PFSK-1 (cell line): ENCODE measurements at regions not wholly inside any gene's neighbourhood (a gene's known extent, or its start where the extent isn't known, plus 50 kb on each side); places are given as distances from the start of the nearest gene placed in this dataset.

Experiments
- FOXP2 ChIP-seq: optimal IDR thresholded peaks from 2 replicates; pipeline ENCODE3; 2011; ENCODE audit warnings: borderline replicate concordance, control low read depth, inconsistent platforms; ENCODE audit not compliant: insufficient read depth; ENCODE audit errors: extremely low read length, extremely low read depth
- POLR2AphosphoS5 ChIP-seq: IDR thresholded peaks from 2 replicates; pipeline ENCODE4 v1.6.1; 2012; ENCODE audit warnings: low read depth, mild to moderate bottlenecking, control low read depth, low read length, moderate library complexity
- SIN3A ChIP-seq: IDR thresholded peaks from 2 replicates; pipeline ENCODE4 v1.6.1; 2012; ENCODE audit warnings: mild to moderate bottlenecking, low read length, moderate library complexity, borderline replicate concordance; ENCODE audit not compliant: insufficient read depth
- TAF1 ChIP-seq: IDR thresholded peaks from 2 replicates; pipeline ENCODE4 v1.6.1; 2012; ENCODE audit warnings: low read length, control low read depth, borderline replicate concordance; ENCODE audit not compliant: insufficient read depth
- TF ChIP-seq, protein P1 (sequence below), 2 experiments: IDR thresholded peaks; 2 replicates each; pipeline versions ENCODE4 v1.6.1 to v1.8.0; 2011 to 2012; ENCODE audit warnings: low read depth in 2 of 2, low read length in 2 of 2, control low read depth in 1 of 2, inconsistent platforms in 1 of 2, mild to moderate bottlenecking in 1 of 2, moderate library complexity in 1 of 2; ENCODE audit not compliant: insufficient read depth in 1 of 2

- TF ChIP-seq POLR2AphosphoS5: no peak
- TF ChIP-seq FOXP2: no peak
- TF ChIP-seq, protein P1, sequence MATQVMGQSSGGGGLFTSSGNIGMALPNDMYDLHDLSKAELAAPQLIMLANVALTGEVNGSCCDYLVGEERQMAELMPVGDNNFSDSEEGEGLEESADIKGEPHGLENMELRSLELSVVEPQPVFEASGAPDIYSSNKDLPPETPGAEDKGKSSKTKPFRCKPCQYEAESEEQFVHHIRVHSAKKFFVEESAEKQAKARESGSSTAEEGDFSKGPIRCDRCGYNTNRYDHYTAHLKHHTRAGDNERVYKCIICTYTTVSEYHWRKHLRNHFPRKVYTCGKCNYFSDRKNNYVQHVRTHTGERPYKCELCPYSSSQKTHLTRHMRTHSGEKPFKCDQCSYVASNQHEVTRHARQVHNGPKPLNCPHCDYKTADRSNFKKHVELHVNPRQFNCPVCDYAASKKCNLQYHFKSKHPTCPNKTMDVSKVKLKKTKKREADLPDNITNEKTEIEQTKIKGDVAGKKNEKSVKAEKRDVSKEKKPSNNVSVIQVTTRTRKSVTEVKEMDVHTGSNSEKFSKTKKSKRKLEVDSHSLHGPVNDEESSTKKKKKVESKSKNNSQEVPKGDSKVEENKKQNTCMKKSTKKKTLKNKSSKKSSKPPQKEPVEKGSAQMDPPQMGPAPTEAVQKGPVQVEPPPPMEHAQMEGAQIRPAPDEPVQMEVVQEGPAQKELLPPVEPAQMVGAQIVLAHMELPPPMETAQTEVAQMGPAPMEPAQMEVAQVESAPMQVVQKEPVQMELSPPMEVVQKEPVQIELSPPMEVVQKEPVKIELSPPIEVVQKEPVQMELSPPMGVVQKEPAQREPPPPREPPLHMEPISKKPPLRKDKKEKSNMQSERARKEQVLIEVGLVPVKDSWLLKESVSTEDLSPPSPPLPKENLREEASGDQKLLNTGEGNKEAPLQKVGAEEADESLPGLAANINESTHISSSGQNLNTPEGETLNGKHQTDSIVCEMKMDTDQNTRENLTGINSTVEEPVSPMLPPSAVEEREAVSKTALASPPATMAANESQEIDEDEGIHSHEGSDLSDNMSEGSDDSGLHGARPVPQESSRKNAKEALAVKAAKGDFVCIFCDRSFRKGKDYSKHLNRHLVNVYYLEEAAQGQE (IDR thresholded peaks at IDR 0.05; ENCODE audit: insufficient read depth in 1 of 2, low read depth in 2 of 2, low read length in 2 of 2): no peak
- TF ChIP-seq SIN3A: no peak
- no peak for TF ChIP-seq TAF1
These were observed 60.0 kb downstream of the NRN1 start for GRCh38 chr6:5946701-5947100.

GRCh38 chr6:5946181-5946580, 60.5 kb downstream of the NRN1 start:
- TF ChIP-seq FOXP2 (no peak), TAF1 (no peak), SIN3A (no peak), POLR2AphosphoS5 (no peak)
- TF ChIP-seq, protein P1 (IDR thresholded peaks at IDR 0.05; ENCODE audit: insufficient read depth in 1 of 2, low read depth in 2 of 2, low read length in 2 of 2): no peak

DNA sequence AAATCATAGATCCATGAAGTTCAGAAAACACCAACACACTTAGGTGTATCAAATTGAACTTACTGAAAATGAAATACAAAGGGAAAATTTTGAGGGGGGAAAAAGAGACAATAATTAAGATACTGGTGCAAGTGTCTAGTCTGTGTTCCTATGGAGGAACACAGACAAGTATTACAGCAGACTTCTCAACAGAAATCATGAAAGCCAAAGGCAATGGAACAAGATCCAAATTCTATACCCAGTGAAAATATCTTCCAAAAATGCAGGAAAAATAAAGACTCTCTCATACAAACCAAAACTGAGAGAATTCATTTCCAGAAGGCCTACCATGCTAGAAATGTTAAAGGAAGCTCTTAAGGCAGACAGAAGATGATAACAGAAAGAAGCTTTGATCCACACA, 63.1 kb downstream of the NRN1 start:
- TF ChIP-seq SIN3A (no peak), POLR2AphosphoS5 (no peak), FOXP2 (no peak), TAF1 (no peak)
- TF ChIP-seq, protein P1 (IDR thresholded peaks at IDR 0.05; ENCODE audit: insufficient read depth in 1 of 2, low read depth in 2 of 2, low read length in 2 of 2): no peak

- no peak for TF ChIP-seq POLR2AphosphoS5
- TF ChIP-seq, protein P1 (IDR thresholded peaks at IDR 0.05; ENCODE audit: insufficient read depth in 1 of 2, low read depth in 2 of 2, low read length in 2 of 2): no peak
- no peak for TF ChIP-seq SIN3A
- no peak for TF ChIP-seq TAF1
- no peak for TF ChIP-seq FOXP2
These were observed 64.1 kb downstream of the NRN1 start for GRCh38 chr6:5942591-5942990.

DNA sequence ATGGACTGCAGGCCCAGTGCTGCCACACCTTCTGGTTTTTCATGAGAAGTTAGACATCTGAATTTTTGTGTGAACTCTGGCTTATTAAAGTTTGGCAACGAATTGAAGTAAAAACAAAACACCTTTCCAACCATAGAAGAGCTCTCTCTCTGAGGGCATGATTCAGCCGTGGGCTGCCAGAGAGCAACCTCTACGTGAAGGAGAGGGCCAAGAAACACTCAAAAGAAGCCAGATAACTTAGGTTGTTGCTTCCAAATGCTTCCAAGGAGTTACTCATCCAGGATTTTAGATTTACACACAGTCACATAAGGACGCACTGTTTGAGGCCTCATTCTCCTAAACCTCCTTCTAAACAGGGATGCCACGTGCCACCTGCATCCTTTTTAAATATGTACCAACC, 65.5 kb downstream of the NRN1 start:
- TF ChIP-seq POLR2AphosphoS5 (no peak), SIN3A (no peak), FOXP2 (no peak), TAF1 (no peak)
- TF ChIP-seq, protein P1 (IDR thresholded peaks at IDR 0.05; ENCODE audit: insufficient read depth in 1 of 2, low read depth in 2 of 2, low read length in 2 of 2): no peak
